Sigmoid colon (tissue), 6 donors: ENCODE measurements at regions not wholly inside any gene's neighbourhood (a gene's known extent, or its start where the extent isn't known, plus 50 kb on each side); places are given as distances from the start of the nearest gene placed in this dataset.

Experiments
- DNase-seq: peaks from one replicate; pipeline ENCODE4 v3.0.0-alpha.2; 2019
- H3K27ac ChIP-seq, 4 donors: fragments of 200-600 bp; sonication (generic); one replicate each; pipeline ENCODE4 v1.5.1; 2016 to 2019; ENCODE audit warnings: mild to moderate bottlenecking in 1 of 4
- H3K27me3 ChIP-seq, 3 donors: fragments of 200-600 bp; sonication (generic); one replicate each; pipeline ENCODE4 v1.5.1; 2019; ENCODE audit warnings: mild to moderate bottlenecking in 1 of 3
- H3K36me3 ChIP-seq, 4 donors: fragments of 200-600 bp; sonication (generic); one replicate each; pipeline ENCODE4 v1.5.1; 2016 to 2019
- H3K4me1 ChIP-seq, 4 donors: fragments of 200-600 bp; sonication (generic); one replicate each; pipeline ENCODE4 v1.5.1; 2017 to 2019
- H3K4me3 ChIP-seq, 4 donors: fragments of 200-600 bp; sonication (generic); one replicate each; pipeline ENCODE4 v1.5.1; 2017 to 2019; ENCODE audit warnings: mild to moderate bottlenecking in 2 of 4, moderate library complexity in 1 of 4
- H3K9me3 ChIP-seq, 4 donors: fragments of 200-600 bp in 3 of 4; sonication (generic) in 3 of 4; one replicate each; pipeline versions ENCODE4 v1.5.1 to v1.6.1; 2013 to 2019
- CTCF ChIP-seq, 4 experiments: fragments of 450-650 bp in 3 of 4; fragments of 200-600 bp in 1 of 4; IDR thresholded peaks; one replicate each; pipeline ENCODE4 v1.5.1; 2016 to 2019; ENCODE audit warnings: antibody characterized with exemption in 4 of 4, mild to moderate bottlenecking in 3 of 4, moderate library complexity in 2 of 4
- EP300 ChIP-seq, 4 donors: sonication (generic); formaldehyde crosslinking; IDR thresholded peaks; one replicate each; pipeline ENCODE4 v1.6.1; 2017; ENCODE audit warnings: antibody characterized with exemption in 4 of 4
- POLR2A ChIP-seq, 2 donors: fragments of 450-650 bp; IDR thresholded peaks; one replicate each; pipeline ENCODE4 v1.6.1; 2016; ENCODE audit warnings: antibody characterized with exemption in 2 of 2, mild to moderate bottlenecking in 2 of 2, moderate library complexity in 2 of 2
- POLR2AphosphoS5 ChIP-seq, 4 donors: sonication (generic); formaldehyde crosslinking; IDR thresholded peaks; one replicate each; pipeline ENCODE4 v1.6.1; 2017; ENCODE audit warnings: antibody characterized with exemption in 4 of 4
- WGBS, 2 donors: extraction: QIAGEN DNeasy Blood & Tissue Kit; methylation state at CpG; one replicate each; pipeline ENCODE4 v1.1.7; 2013; 5-methylcytosine and 5-hydroxymethylcytosine counted together
- intact Hi-C: fragments of 100-400 bp; cut with DNase I; formaldehyde crosslinking; loops from one replicate; pipeline ENCODE4 v1.15.1; 2023
- donor health status: healthy with polysubstance abuse.
- donor health status: healthy.

- no peaks in the 10 kb centered on the region for H3K4me1 ChIP-seq
- DNase-seq = no peak
- H3K36me3 ChIP-seq = no peaks in the 10 kb centered on the region
- no peaks in the 10 kb centered on the region for H3K27me3 ChIP-seq
- WGBS, 2 donors = 89 to 91% methylated on average over 6 of the region's 6 CpGs
- H3K27ac ChIP-seq = no peak overlapping the region
- intact Hi-C loops = no loop called here
- no peak overlapping the region for H3K4me3 ChIP-seq
- TF ChIP-seq POLR2A (IDR thresholded peaks at IDR 0.05) (no peak), CTCF (IDR thresholded peaks at IDR 0.05) (no peak), POLR2AphosphoS5 (IDR thresholded peaks at IDR 0.05) (no peak), EP300 (IDR thresholded peaks at IDR 0.05) (no peak)
- no peaks in the 10 kb centered on the region for H3K9me3 ChIP-seq
Measured at GRCh38 chr5:68823301-68823700, 270.5 kb upstream of the SLC30A5 start.

GRCh38 chr5:68830377-68830898 is 263.4 kb upstream of the SLC30A5 start:
- Histone ChIP-seq H3K4me1 (no peaks in the 10 kb centered on the region), H3K27me3 (no peaks in the 10 kb centered on the region), H3K27ac (no peak overlapping the region), H3K4me3 (no peak overlapping the region), H3K9me3 (peaks cover 0 to 3% (median 0%) of the 10 kb centered on the region in 4 donors), H3K36me3 (no peaks in the 10 kb centered on the region)
- 93 to 94% methylated on average over 3 of the region's 3 CpGs for WGBS, 2 donors
- no peak for TF ChIP-seq POLR2A (IDR thresholded peaks at IDR 0.05)
- no peak for TF ChIP-seq CTCF (IDR thresholded peaks at IDR 0.05)
- TF ChIP-seq POLR2AphosphoS5 (IDR thresholded peaks at IDR 0.05) = no peak
- no peak for TF ChIP-seq EP300 (IDR thresholded peaks at IDR 0.05)
- no peak for DNase-seq
- intact Hi-C loops = no loop called here

GRCh38 chr5:68834491-68834981 is 259.3 kb upstream of the SLC30A5 start:
- Histone ChIP-seq H3K4me3 (no peak overlapping the region), H3K9me3 (peaks cover 0 to 3% (median 0%) of the 10 kb centered on the region in 4 donors), H3K36me3 (no peaks in the 10 kb centered on the region), H3K4me1 (no peaks in the 10 kb centered on the region), H3K27me3 (no peaks in the 10 kb centered on the region), H3K27ac (no peak overlapping the region)
- intact Hi-C loops = no loop called here
- DNase-seq = no peak
- TF ChIP-seq EP300 (IDR thresholded peaks at IDR 0.05) (no peak), CTCF (IDR thresholded peaks at IDR 0.05) (no peak), POLR2AphosphoS5 (IDR thresholded peaks at IDR 0.05) (no peak)
- WGBS, 2 donors = 94 to 97% methylated on average over 4 of the region's 4 CpGs

- intact Hi-C loops = no loop called here
- no peak for DNase-seq
Measured at GRCh38 chr5:68838157-68838718, 255.6 kb upstream of the SLC30A5 start.

More at GRCh38 chr5:68838157-68838718, 255.6 kb upstream of the SLC30A5 start:
- TF ChIP-seq EP300 (IDR thresholded peaks at IDR 0.05) (no peak), CTCF (IDR thresholded peaks at IDR 0.05) (no peak), POLR2AphosphoS5 (IDR thresholded peaks at IDR 0.05) (peak in 1 of 4 donors; percentile 11), POLR2A (IDR thresholded peaks at IDR 0.05) (no peak)
- Histone ChIP-seq H3K27me3 (no peaks in the 10 kb centered on the region), H3K27ac (no peak overlapping the region), H3K4me3 (no peak overlapping the region), H3K36me3 (no peaks in the 10 kb centered on the region), H3K9me3 (no peaks in the 10 kb centered on the region), H3K4me1 (peaks cover 0 to under 1% (median 0%) of the 10 kb centered on the region in 4 donors)
- 51 to 87% methylated on average over 3 of the region's 3 CpGs for WGBS, 2 donors
